ENCODE measurements at regions not wholly inside any gene's neighbourhood (a gene's known extent, or its start where the extent isn't known, plus 50 kb on each side); places are given as distances from the start of the nearest gene placed in this dataset.

- in situ Hi-C loops (cut with HindIII; ENCODE audit: low pct_ligation_motif_present, low sequenced_read_pairs): no loop called here
- H3K4me3 ChIP-seq (ENCODE audit: low read depth, low read length): no peak overlapping the region
- H3K27me3 ChIP-seq (replicated peaks): no peaks in the 10 kb centered on the region
- no peak for DNase-seq
- TF ChIP-seq CTCF (IDR thresholded peaks at IDR 0.05; ENCODE audit: low read depth, low read length, missing control alignments): no peak
- no peaks in the 10 kb centered on the region for H3K36me3 ChIP-seq (replicated peaks)
- H3K27ac ChIP-seq: no peak overlapping the region
These were observed 1892.5 kb upstream of the ADGRL3 start for GRCh38 chr4:59307609-59308008.

GRCh38 chr4:59314637-59315036, 1885.5 kb upstream of the ADGRL3 start:
- no peak overlapping the region for H3K4me3 ChIP-seq (ENCODE audit: low read depth, low read length)
- DNase-seq: no peak
- TF ChIP-seq CTCF (IDR thresholded peaks at IDR 0.05; ENCODE audit: low read depth, low read length, missing control alignments): no peak

GRCh38 chr4:59339631-59340030, 1860.5 kb upstream of the ADGRL3 start:
- in situ Hi-C loops (cut with HindIII; ENCODE audit: low pct_ligation_motif_present, low sequenced_read_pairs): no loop called here
- Histone ChIP-seq H3K36me3 (replicated peaks) (no peaks in the 10 kb centered on the region), H3K27ac (no peak overlapping the region), H3K4me3 (ENCODE audit: low read depth, low read length) (no peak overlapping the region), H3K27me3 (replicated peaks) (no peaks in the 10 kb centered on the region)
- TF ChIP-seq CTCF (IDR thresholded peaks at IDR 0.05; ENCODE audit: low read depth, low read length, missing control alignments): no peak
- no peak for DNase-seq

More at GRCh38 chr4:59314637-59315036, 1885.5 kb upstream of the ADGRL3 start:
- Histone ChIP-seq H3K27me3 (replicated peaks) (no peaks in the 10 kb centered on the region), H3K36me3 (replicated peaks) (no peaks in the 10 kb centered on the region), H3K27ac (no peak overlapping the region)
- in situ Hi-C loops (cut with HindIII; ENCODE audit: low pct_ligation_motif_present, low sequenced_read_pairs): no loop called here

GRCh38 chr4:59341506-59341905, 1858.6 kb upstream of the ADGRL3 start:
- Histone ChIP-seq H3K27me3 (replicated peaks) (no peaks in the 10 kb centered on the region), H3K36me3 (replicated peaks) (no peaks in the 10 kb centered on the region), H3K27ac (no peak overlapping the region), H3K4me3 (ENCODE audit: low read depth, low read length) (no peak overlapping the region)
- DNase-seq: no peak
- TF ChIP-seq CTCF (IDR thresholded peaks at IDR 0.05; ENCODE audit: low read depth, low read length, missing control alignments): no peak
- in situ Hi-C loops (cut with HindIII; ENCODE audit: low pct_ligation_motif_present, low sequenced_read_pairs): no loop called here

- TF ChIP-seq CTCF (IDR thresholded peaks at IDR 0.05; ENCODE audit: low read depth, low read length, missing control alignments): no peak
- H3K27me3 ChIP-seq (replicated peaks): no peaks in the 10 kb centered on the region
- no peak for DNase-seq
- H3K4me3 ChIP-seq (ENCODE audit: low read depth, low read length): no peak overlapping the region
- H3K36me3 ChIP-seq (replicated peaks): no peaks in the 10 kb centered on the region
- in situ Hi-C loops (cut with HindIII; ENCODE audit: low pct_ligation_motif_present, low sequenced_read_pairs): no loop called here
- no peak overlapping the region for H3K27ac ChIP-seq
These were observed 1851.2 kb upstream of the ADGRL3 start for GRCh38 chr4:59348949-59349348.

GRCh38 chr4:59369229-59369628, 1830.9 kb upstream of the ADGRL3 start:
- no peak overlapping the region for H3K4me3 ChIP-seq (ENCODE audit: low read depth, low read length)
- no peak for TF ChIP-seq CTCF (IDR thresholded peaks at IDR 0.05; ENCODE audit: low read depth, low read length, missing control alignments)
- H3K27me3 ChIP-seq (replicated peaks): no peaks in the 10 kb centered on the region
- no peak for DNase-seq
- in situ Hi-C loops (cut with HindIII; ENCODE audit: low pct_ligation_motif_present, low sequenced_read_pairs): no loop called here
- H3K36me3 ChIP-seq (replicated peaks): no peaks in the 10 kb centered on the region
- no peak overlapping the region for H3K27ac ChIP-seq
